Activated CD4-positive, alpha-beta T cell treated with anti-CD3 and anti-CD28 coated beads, Interleukin-2, amount 10 ng/mL, durations not matched to agents 7 days and 5 days (primary cell): ENCODE measurements at regions not wholly inside any gene's neighbourhood (a gene's known extent, or its start where the extent isn't known, plus 50 kb on each side); places are given as distances from the start of the nearest gene placed in this dataset.

ENCODE experiments used
- CTCF ChIA-PET: fragments of 350-600 bp; sonication (Branson Sonifier 250); formaldehyde crosslinking; loops from one replicate; lab custom pipeline; 2021; ENCODE audit warnings: antibody characterized with exemption; lab: Charles Lee
- POLR2A ChIA-PET: fragments of 350-600 bp; sonication (Branson Sonifier 250); formaldehyde crosslinking; loops from one replicate; lab custom pipeline; 2021; ENCODE audit warnings: antibody characterized with exemption; lab: Charles Lee
- DNase-seq: peaks from one replicate; pipeline ENCODE4 v3.0.0-alpha.2; 2020
- H3K27ac Mint-ChIP-seq: one replicate; pipeline ENCODE4 v1.8.0; 2021; ENCODE audit warnings: mild to moderate bottlenecking, moderate library complexity, mixed read lengths
- H3K27me3 Mint-ChIP-seq: one replicate; pipeline ENCODE4 v1.8.0; 2021; ENCODE audit warnings: mixed read lengths
- H3K36me3 Mint-ChIP-seq: one replicate; pipeline ENCODE4 v1.8.0; 2021; ENCODE audit warnings: low read depth, mixed read lengths
- H3K4me1 Mint-ChIP-seq: one replicate; pipeline ENCODE4 v1.8.0; 2021; ENCODE audit warnings: mixed read lengths
- H3K4me3 Mint-ChIP-seq: one replicate; pipeline ENCODE4 v1.8.0; 2021; ENCODE audit warnings: mild to moderate bottlenecking, moderate library complexity, mixed read lengths
- H3K9me3 Mint-ChIP-seq: one replicate; pipeline ENCODE4 v1.8.0; 2021; ENCODE audit warnings: mixed read lengths

DNA sequence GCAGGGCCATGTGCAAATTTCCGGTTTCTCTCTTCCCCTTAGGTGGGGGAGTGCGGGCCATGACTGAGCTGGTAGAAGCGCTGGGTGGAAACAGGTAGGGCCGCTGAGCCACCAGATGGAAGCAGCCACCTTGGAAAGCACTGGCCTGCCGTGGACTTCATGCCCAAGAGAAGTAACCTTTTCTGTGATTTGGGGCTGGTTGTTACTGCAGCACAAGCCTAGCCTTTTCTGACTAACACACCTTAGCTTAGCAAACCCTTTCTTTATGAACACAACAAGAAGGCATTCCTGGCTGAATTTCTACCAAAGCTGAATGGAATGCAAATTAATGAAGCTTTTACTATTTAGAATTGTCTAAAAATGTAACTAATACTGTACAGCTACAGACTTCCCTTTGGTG, 149.6 kb upstream of the UBE2E1 start:
- DNase-seq, result no peak
- no peak overlapping the region for H3K27ac Mint-ChIP-seq
- CTCF ChIA-PET, result no interaction called here
- no peaks in the 10 kb centered on the region for H3K27me3 Mint-ChIP-seq
- POLR2A ChIA-PET, result interaction anchor here (0.5 kb wide), 1 partner anchor 66 kb away, joined by 3 read pairs; no protein-coding TSS in a partner anchor
- H3K4me1 Mint-ChIP-seq, result peaks cover 12% of the 10 kb centered on the region
- H3K36me3 Mint-ChIP-seq, result no peaks in the 10 kb centered on the region
- H3K9me3 Mint-ChIP-seq, result peaks cover 7% of the 10 kb centered on the region
- H3K4me3 Mint-ChIP-seq, result no peak overlapping the region

DNA sequence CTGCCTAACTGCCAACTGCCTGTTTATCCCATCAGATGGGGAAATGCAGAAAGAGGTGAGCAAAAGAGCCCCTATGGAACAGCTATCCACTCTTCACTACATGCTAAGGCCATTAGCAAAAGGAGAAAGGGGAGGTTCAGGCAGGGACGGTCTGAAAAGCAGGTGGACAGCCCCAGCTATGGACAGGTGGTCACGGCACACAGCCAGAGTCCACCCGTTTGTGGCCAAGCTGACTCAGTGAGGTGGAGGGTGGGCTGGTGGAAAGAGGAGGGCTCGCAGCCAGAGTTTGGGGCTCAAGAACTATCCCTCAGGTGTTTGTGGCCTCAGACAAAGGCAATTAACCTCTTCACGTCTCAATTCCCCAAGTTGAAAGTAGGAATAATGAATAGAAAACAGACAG, 148.9 kb upstream of the UBE2E1 start:
- POLR2A ChIA-PET, result interaction anchor here (0.5 kb wide), 1 partner anchor 67 kb away, joined by 3 read pairs; no protein-coding TSS in a partner anchor
- Mint-ChIP-seq H3K4me1 (peaks cover 14% of the 10 kb centered on the region), H3K9me3 (peaks cover 7% of the 10 kb centered on the region), H3K36me3 (no peaks in the 10 kb centered on the region), H3K4me3 (no peak overlapping the region), H3K27me3 (peaks cover 2% of the 10 kb centered on the region), H3K27ac (no peak overlapping the region)
- CTCF ChIA-PET, result no interaction called here
- no peak for DNase-seq

DNA sequence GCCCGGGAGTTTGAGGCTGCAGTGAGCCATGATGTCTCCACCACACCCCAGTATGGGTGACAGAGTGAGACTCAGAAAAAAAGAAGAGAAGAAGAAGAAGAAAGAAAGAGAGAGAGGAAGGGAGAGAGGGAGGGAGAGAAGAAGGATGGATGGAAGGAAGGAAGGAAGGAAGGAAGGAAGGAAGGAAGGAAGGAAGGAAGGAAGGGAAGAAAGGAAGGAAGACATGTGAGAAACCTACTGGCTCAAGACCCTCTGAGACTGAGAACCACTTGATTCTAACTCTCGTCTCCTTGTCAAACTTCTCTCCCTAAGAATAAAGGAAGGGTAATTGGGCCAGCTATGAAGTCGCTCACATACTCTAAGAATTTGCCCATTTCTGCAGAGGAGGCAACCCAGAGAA, 148.1 kb upstream of the UBE2E1 start:
- peaks cover 7% of the 10 kb centered on the region for H3K9me3 Mint-ChIP-seq
- H3K4me3 Mint-ChIP-seq, result no peak overlapping the region

DNA sequence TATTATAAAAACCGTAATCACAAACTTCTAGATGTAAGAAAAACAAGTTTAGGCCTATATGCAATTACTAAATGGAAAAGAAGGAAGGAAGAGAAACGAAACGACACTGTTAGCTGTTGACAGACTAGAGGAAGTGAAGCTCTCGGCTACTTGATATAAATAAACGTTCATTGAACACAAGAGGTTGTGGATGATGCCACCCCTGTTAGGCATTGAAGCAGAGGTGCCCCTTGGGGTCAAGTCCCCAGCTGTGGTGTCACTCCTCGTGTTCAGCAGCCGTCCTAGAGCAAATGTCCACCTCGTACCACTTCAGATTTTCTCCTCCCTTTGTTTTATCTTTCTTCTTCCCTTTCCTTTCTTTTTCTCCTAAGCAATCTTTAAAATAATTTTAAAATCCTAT, 146.5 kb upstream of the UBE2E1 start:
- no peak overlapping the region for H3K4me3 Mint-ChIP-seq
- H3K36me3 Mint-ChIP-seq, result no peaks in the 10 kb centered on the region
- peaks cover 5% of the 10 kb centered on the region for H3K9me3 Mint-ChIP-seq
- H3K27me3 Mint-ChIP-seq, result peaks cover 5% of the 10 kb centered on the region
- peaks cover 8% of the 10 kb centered on the region for H3K4me1 Mint-ChIP-seq
- CTCF ChIA-PET, result interaction anchor here (0.6 kb wide), 1 partner anchor 238 kb away, joined by 3 read pairs; no protein-coding TSS in a partner anchor
- no peak overlapping the region for H3K27ac Mint-ChIP-seq
- POLR2A ChIA-PET, result no interaction called here
- no peak for DNase-seq

More for the DNA sequence above, 148.1 kb upstream of the UBE2E1 start:
- ChIA-PET POLR2A (no interaction called here), CTCF (no interaction called here)
- Mint-ChIP-seq H3K4me1 (peaks cover 16% of the 10 kb centered on the region), H3K27ac (no peak overlapping the region), H3K27me3 (peaks cover 5% of the 10 kb centered on the region), H3K36me3 (no peaks in the 10 kb centered on the region)
- no peak for DNase-seq

DNA sequence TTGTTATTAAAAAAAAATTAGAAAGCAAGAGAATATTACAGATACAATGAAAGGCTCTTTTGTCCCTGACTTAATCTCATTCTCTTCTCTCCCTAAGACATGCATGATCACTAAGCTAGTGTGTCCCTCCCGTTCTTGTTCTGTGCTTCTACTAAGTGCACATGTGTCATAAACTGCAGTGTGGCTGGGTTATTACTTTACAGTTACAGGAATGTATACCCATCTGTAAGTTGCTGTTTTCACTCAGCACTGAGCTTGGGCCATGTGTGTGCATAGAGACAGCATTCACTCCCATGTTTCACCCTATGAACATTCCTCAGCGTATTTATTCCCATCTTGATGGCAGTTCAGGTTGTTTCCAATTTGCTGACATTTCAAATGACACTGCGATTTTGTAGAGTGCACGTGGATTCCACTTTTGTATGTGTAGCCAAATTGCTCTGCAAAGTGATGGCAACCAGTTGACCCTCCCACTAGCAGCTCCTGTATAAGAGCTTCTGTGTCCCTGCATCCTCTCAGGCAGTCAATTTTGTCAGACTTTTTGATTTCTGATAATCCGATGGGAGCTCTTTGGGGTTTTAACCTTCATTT, 145.8 kb upstream of the UBE2E1 start:
- H3K4me3 Mint-ChIP-seq, result no peak overlapping the region
- DNase-seq, result no peak
- no peaks in the 10 kb centered on the region for H3K36me3 Mint-ChIP-seq
- H3K27me3 Mint-ChIP-seq, result peaks cover 5% of the 10 kb centered on the region
- CTCF ChIA-PET, result no interaction called here
- H3K27ac Mint-ChIP-seq, result no peak overlapping the region
- H3K4me1 Mint-ChIP-seq, result peaks cover 4% of the 10 kb centered on the region
- POLR2A ChIA-PET, result no interaction called here
- peaks cover 5% of the 10 kb centered on the region for H3K9me3 Mint-ChIP-seq

DNA sequence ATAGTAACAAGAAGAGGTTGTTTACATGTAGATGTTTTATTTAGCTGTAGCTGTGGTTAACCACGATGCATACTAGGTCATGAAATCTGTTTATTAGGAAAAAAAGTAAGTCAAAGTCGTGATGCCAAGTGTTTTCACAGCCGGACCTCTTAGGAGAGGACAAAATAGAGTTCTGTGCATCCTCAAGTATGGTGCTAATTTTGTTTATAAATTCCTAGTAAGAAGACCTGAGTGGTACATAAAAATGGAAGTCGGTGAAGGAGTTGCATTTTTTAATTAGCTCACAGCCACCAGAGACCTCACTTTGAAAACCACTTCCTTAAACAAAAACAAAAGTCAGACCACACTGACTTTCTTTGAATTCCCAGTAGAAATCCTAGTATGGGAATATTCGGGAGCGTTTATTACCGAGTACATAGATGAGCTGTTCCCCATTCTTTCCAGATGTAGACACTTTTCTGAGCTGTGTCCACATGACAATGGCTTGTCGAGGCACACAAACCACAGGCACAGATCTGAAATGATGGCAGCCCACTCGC, 143.6 kb upstream of the UBE2E1 start:
- Mint-ChIP-seq H3K27me3 (peaks cover 5% of the 10 kb centered on the region), H3K27ac (no peak overlapping the region), H3K4me1 (peaks cover 4% of the 10 kb centered on the region), H3K9me3 (no peaks in the 10 kb centered on the region), H3K36me3 (no peaks in the 10 kb centered on the region), H3K4me3 (no peak overlapping the region)
- ChIA-PET CTCF (no interaction called here), POLR2A (no interaction called here)
- no peak for DNase-seq

DNA sequence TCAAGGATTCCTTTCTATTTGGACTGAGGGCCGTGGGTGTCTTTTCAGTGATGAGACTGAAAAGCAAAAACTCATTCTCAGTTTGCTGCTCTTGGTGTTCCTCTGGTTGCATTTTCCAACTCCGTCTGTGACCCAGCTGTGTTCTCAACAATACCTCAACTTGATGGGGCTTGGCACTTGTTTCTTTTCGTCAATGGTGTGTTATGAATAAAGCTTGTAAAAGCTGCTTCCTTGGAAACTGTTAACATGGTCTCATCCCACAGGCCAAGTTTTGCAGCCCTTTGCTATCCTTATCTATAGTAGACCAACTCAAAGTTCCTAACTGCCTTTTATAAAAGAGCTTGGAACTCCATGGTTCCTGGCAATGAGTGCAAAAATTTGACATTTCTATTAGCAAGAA, 142.5 kb upstream of the UBE2E1 start:
- H3K4me1 Mint-ChIP-seq, result peaks cover 4% of the 10 kb centered on the region
- no peak overlapping the region for H3K4me3 Mint-ChIP-seq
- H3K36me3 Mint-ChIP-seq, result no peaks in the 10 kb centered on the region
- ChIA-PET CTCF (interaction anchor here (0.7 kb wide), 1 partner anchor 775 kb away, joined by 3 read pairs; no protein-coding TSS in a partner anchor), POLR2A (interaction anchor here (0.6 kb wide), 1 partner anchor 77 kb away, joined by 3 read pairs; no protein-coding TSS in a partner anchor)
- H3K9me3 Mint-ChIP-seq, result no peaks in the 10 kb centered on the region
- H3K27ac Mint-ChIP-seq, result no peak overlapping the region
- peaks cover 5% of the 10 kb centered on the region for H3K27me3 Mint-ChIP-seq
- no peak for DNase-seq

DNA sequence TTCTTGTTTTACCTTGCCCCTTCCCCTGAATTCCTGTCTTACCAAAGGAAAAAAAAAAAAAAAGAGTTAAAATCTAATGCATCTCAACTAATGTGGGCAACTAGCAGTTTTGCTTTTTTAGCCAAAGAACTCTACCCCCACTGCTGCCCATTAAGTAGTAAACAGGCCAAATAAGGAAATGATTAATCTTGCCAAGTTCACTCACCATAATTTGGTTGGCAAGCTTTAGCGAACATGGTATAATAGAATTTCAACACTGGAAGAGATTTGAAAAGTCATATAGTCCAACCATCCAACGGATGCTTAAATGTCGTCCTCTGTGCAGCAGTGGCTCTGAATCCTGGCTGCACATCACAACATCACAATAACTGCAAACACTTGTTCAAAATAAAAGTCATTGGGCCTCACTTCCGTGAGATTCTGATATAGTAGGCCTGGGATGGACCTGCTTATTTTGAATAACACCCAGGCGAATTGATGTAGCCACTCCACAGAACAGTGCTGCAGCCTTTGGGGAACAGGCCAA, 142.0 kb upstream of the UBE2E1 start:
- no peaks in the 10 kb centered on the region for H3K36me3 Mint-ChIP-seq

DNA sequence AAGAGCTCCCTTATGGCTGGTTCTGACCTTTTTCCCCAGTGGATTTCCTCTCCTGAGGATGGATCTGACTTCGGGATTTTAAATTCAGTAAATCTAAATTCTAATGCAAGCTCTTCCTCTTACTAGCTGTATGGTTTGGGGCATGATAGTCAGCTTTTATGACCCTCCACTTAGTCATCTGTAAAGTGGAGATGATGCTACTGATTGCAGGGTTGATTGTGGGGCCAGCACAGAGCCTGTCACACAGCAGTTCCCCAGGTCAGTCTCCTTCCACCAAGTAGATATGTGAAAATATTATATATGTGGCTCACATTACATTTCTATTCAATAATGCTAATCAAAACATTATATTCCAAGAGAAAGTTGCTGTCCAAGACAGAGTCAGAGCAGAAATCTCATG, 141.3 kb upstream of the UBE2E1 start:
- Mint-ChIP-seq H3K27ac (no peak overlapping the region), H3K9me3 (no peaks in the 10 kb centered on the region), H3K4me1 (peaks cover 4% of the 10 kb centered on the region), H3K36me3 (no peaks in the 10 kb centered on the region), H3K27me3 (peaks cover 8% of the 10 kb centered on the region), H3K4me3 (no peak overlapping the region)
- ChIA-PET CTCF (no interaction called here), POLR2A (no interaction called here)
- no peak for DNase-seq

More for the DNA sequence above, 142.0 kb upstream of the UBE2E1 start:
- no peak for DNase-seq
- Mint-ChIP-seq H3K27ac (no peak overlapping the region), H3K27me3 (peaks cover 5% of the 10 kb centered on the region), H3K4me3 (no peak overlapping the region), H3K9me3 (no peaks in the 10 kb centered on the region), H3K4me1 (peaks cover 4% of the 10 kb centered on the region)
- ChIA-PET CTCF (interaction anchor here (0.7 kb wide), 1 partner anchor 776 kb away, joined by 3 read pairs; no protein-coding TSS in a partner anchor), POLR2A (no interaction called here)

DNA sequence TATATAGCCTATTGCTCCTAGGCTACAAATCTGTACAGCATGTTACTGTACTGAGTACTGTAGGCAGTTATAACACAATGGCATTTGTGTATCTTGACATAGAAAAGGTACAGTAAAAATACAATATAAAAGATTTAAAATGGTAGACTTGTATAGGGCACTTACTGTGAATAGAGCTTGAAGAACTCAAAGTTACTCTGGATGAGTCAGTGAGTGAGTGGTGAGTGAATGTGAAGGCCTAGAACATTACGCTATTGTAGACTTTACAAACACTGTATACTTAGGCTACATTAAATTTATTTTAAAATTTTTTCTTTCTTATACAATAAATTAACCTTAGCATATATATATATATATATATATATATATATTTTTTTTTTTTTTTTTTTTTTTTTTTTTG, 140.0 kb upstream of the UBE2E1 start:
- Mint-ChIP-seq H3K27ac (no peak overlapping the region), H3K36me3 (no peaks in the 10 kb centered on the region), H3K4me3 (no peak overlapping the region), H3K9me3 (no peaks in the 10 kb centered on the region), H3K27me3 (peaks cover 15% of the 10 kb centered on the region), H3K4me1 (peaks cover 4% of the 10 kb centered on the region)
- DNase-seq, result no peak
- POLR2A ChIA-PET, result no interaction called here
- CTCF ChIA-PET, result no interaction called here

DNA sequence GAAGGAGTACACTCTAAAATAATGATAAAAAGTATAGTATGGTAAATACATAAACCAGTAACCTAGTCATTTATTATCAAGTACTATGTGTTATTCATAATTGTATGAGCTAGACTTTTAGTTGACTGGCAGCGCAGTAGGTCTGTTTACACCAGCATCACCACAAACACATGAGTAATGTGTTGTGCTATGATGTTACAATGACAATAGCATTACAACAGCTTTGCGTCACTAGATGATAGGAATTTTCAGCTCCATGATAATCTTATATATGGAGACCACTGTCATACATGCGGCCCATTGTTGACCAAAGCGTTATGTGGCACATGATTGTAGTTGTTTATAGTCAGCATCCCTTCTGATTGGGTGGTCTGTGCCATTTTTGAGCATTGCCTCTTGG, 138.9 kb upstream of the UBE2E1 start:
- Mint-ChIP-seq H3K4me3 (no peak overlapping the region), H3K27me3 (peaks cover 19% of the 10 kb centered on the region), H3K36me3 (no peaks in the 10 kb centered on the region), H3K4me1 (peaks cover 2% of the 10 kb centered on the region), H3K27ac (no peak overlapping the region), H3K9me3 (no peaks in the 10 kb centered on the region)
- CTCF ChIA-PET, result interaction anchor here (1.2 kb wide), 1 partner anchor 12 kb away, joined by 3 read pairs; no protein-coding TSS in a partner anchor
- no peak for DNase-seq
- POLR2A ChIA-PET, result no interaction called here

DNA sequence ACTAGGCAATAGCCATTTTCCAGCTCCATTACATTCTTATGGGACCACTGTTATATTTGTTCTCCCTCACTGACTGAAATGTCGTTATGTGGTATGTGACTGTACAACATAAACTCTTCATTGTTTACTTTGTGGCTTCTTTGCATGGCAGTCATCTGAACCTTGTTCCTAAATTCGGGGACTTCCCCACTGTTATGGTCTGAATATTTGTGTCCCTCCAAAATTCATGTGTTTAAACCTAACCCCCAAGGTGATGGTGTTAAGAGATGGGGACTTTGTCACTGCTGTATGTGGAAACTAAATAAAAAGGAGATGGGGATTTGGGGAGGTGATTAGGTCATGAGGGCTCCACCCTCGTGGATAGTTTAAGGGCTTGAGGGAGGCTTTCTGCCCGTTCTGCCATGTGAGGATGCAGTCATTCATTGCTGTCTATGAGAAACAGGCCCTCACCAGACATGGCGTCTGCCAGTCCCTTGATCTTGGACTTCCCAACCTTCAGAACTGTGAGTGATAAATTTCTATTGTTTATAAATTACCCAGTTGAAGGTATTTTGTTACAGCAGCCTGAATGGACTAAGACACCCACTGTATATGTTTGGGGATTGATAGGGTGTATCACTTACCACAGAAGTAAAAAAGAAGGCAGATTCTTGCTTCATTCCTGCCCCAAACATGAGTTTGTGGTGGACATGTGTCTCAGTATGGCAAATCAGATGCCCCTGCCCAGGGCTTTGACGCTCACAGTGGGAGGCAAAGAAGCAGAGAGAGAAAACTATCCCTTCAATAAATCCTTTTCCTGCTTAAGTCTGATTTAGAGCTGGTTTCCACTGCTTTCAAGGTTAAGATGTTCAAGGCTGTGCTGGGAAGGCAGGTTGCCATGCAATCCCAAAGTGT, 138.0 kb upstream of the UBE2E1 start:
- Mint-ChIP-seq H3K9me3 (no peaks in the 10 kb centered on the region), H3K4me1 (no peaks in the 10 kb centered on the region), H3K4me3 (no peak overlapping the region), H3K27ac (no peak overlapping the region), H3K36me3 (no peaks in the 10 kb centered on the region), H3K27me3 (peaks cover 18% of the 10 kb centered on the region)
- POLR2A ChIA-PET, result no interaction called here
- CTCF ChIA-PET, result interaction anchor here (1.2 to 1.6 kb wide), 2 partner anchors 13 kb away, joined by 3 read pairs; no protein-coding TSS in a partner anchor
- no peak for DNase-seq
